DOHH2 (cell line): ENCODE measurements at regions not wholly inside any gene's neighbourhood (a gene's known extent, or its start where the extent isn't known, plus 50 kb on each side); places are given as distances from the start of the nearest gene placed in this dataset.

Experiments
- H3F3A ChIP-seq: fragments of 200-600 bp; sonication (generic), shearing (Covaris generic); 2 replicates; pipeline ENCODE4 v1.6.0; 2016; ENCODE audit warnings: antibody characterized with exemption, mild to moderate bottlenecking; ENCODE audit not compliant: control insufficient read depth, insufficient read depth
- H3K27ac ChIP-seq: fragments of 200-600 bp; sonication (generic); 2 replicates; pipeline ENCODE4 v1.5.1; 2014; ENCODE audit warnings: low read depth, mild to moderate bottlenecking, low read length, moderate library complexity
- H3K27me3 ChIP-seq: fragments of 200-600 bp; sonication (generic); 2 replicates; pipeline ENCODE4 v1.6.1; 2014; ENCODE audit warnings: mild to moderate bottlenecking, low read length, mixed read lengths; ENCODE audit not compliant: control insufficient read depth
- H3K36me3 ChIP-seq: fragments of 200-600 bp; sonication (generic); 2 replicates; pipeline ENCODE4 v1.6.1; 2014; ENCODE audit warnings: mild to moderate bottlenecking, low read length, moderate library complexity, mixed read lengths; ENCODE audit not compliant: control insufficient read depth
- H3K4me1 ChIP-seq: fragments of 200-600 bp; sonication (generic); 2 replicates; pipeline ENCODE4 v1.6.1; 2014; ENCODE audit warnings: mild to moderate bottlenecking, low read length, mixed read lengths; ENCODE audit not compliant: control insufficient read depth
- H3K4me2 ChIP-seq: fragments of 200-600 bp; sonication (generic); 2 replicates; pipeline ENCODE4 v1.6.0; 2014; ENCODE audit warnings: mild to moderate bottlenecking, low read length, moderate library complexity
- H3K4me3 ChIP-seq: fragments of 200-600 bp; sonication (generic); 2 replicates; pipeline ENCODE4 v1.5.1; 2014; ENCODE audit warnings: mild to moderate bottlenecking, low read length, mixed read lengths
- H3K79me2 ChIP-seq: fragments of 200-600 bp; sonication (generic); 2 replicates; pipeline ENCODE4 v1.6.1; 2014; ENCODE audit warnings: mild to moderate bottlenecking, low read length, mixed read lengths; ENCODE audit not compliant: control insufficient read depth
- H3K9me2 ChIP-seq: fragments of 200-600 bp; sonication (generic); replicated peaks from 2 replicates; pipeline ENCODE4 v1.6.1; 2014; ENCODE audit warnings: mild to moderate bottlenecking, low read length, mixed read lengths; ENCODE audit not compliant: control insufficient read depth
- H3K9me3 ChIP-seq: fragments of 200-600 bp; sonication (generic); 2 replicates; pipeline ENCODE4 v1.6.1; 2014; ENCODE audit warnings: antibody characterized with exemption, low read length, mixed read lengths; ENCODE audit not compliant: control insufficient read depth, insufficient read depth
- H4K20me1 ChIP-seq: fragments of 200-600 bp; sonication (generic); 2 replicates; pipeline ENCODE4 v1.6.0; 2014; ENCODE audit warnings: low read depth, mild to moderate bottlenecking, antibody characterized with exemption, low read length, moderate library complexity; ENCODE audit not compliant: control insufficient read depth, insufficient read depth
- CTCF ChIP-seq: fragments of 200-600 bp; sonication (generic); IDR thresholded peaks from one replicate; pipeline ENCODE4 v1.5.1; 2014; ENCODE audit warnings: antibody characterized with exemption, mild to moderate bottlenecking, low read depth, low read length; ENCODE audit not compliant: poor library complexity, severe bottlenecking
- EZH2phosphoT487 ChIP-seq: fragments of 200-600 bp; sonication (generic); IDR thresholded peaks from 2 replicates; pipeline ENCODE4 v1.6.1; 2017; ENCODE audit warnings: borderline replicate concordance, mild to moderate bottlenecking, antibody characterized with exemption, low read length, moderate library complexity, mixed read lengths

- Histone ChIP-seq H3K4me1 (no peaks in the 10 kb centered on the region), H3K4me2 (no peak overlapping the region), H3K9me2 (no peaks in the 10 kb centered on the region), H3K9me3 (no peaks in the 10 kb centered on the region), H3K36me3 (no peaks in the 10 kb centered on the region), H3K27ac (no peak overlapping the region), H3K79me2 (no peaks in the 10 kb centered on the region), H3K27me3 (no peaks in the 10 kb centered on the region), H3F3A (no peaks in the 10 kb centered on the region), H3K4me3 (no peak overlapping the region), H4K20me1 (no peaks in the 10 kb centered on the region)
- no peak for TF ChIP-seq CTCF
- TF ChIP-seq EZH2phosphoT487, result no peak
Measured at GRCh38 chr5:4901924-4902323, 238.2 kb upstream of the ADAMTS16 start.

- H3K4me2 ChIP-seq, result no peak overlapping the region
- H3K79me2 ChIP-seq, result no peaks in the 10 kb centered on the region
- no peaks in the 10 kb centered on the region for H3F3A ChIP-seq
- H3K27me3 ChIP-seq, result no peaks in the 10 kb centered on the region
- H3K9me2 ChIP-seq, result no peaks in the 10 kb centered on the region
- no peaks in the 10 kb centered on the region for H3K36me3 ChIP-seq
- H3K27ac ChIP-seq, result no peak overlapping the region
- no peaks in the 10 kb centered on the region for H4K20me1 ChIP-seq
- TF ChIP-seq CTCF (no peak), EZH2phosphoT487 (no peak)
- no peaks in the 10 kb centered on the region for H3K4me1 ChIP-seq
- H3K4me3 ChIP-seq, result no peak overlapping the region
- H3K9me3 ChIP-seq, result no peaks in the 10 kb centered on the region
Measured at GRCh38 chr5:4905674-4906520, 234.2 kb upstream of the ADAMTS16 start.

- no peak overlapping the region for H3K27ac ChIP-seq
- no peak overlapping the region for H3K4me2 ChIP-seq
- no peaks in the 10 kb centered on the region for H3K27me3 ChIP-seq
- H3K79me2 ChIP-seq, result no peaks in the 10 kb centered on the region
- no peaks in the 10 kb centered on the region for H3K4me1 ChIP-seq
- TF ChIP-seq EZH2phosphoT487 (no peak), CTCF (no peak)
- no peaks in the 10 kb centered on the region for H3K9me3 ChIP-seq
- H3K9me2 ChIP-seq, result no peaks in the 10 kb centered on the region
- H4K20me1 ChIP-seq, result no peaks in the 10 kb centered on the region
- no peak overlapping the region for H3K4me3 ChIP-seq
- no peaks in the 10 kb centered on the region for H3K36me3 ChIP-seq
- H3F3A ChIP-seq, result no peaks in the 10 kb centered on the region
Measured at GRCh38 chr5:4906786-4907185, 233.3 kb upstream of the ADAMTS16 start.
